Suprapubic skin (tissue), 4 donors: ENCODE measurements at regions not wholly inside any gene's neighbourhood (a gene's known extent, or its start where the extent isn't known, plus 50 kb on each side); places are given as distances from the start of the nearest gene placed in this dataset.
"Not testable (repeated sequence)": the region's sequence is repeated elsewhere in the genome, so short reads cannot be mapped to it uniquely, and the experiment has no call there.

Experiments used
- DNase-seq, 2 donors: peaks; one replicate each; pipeline ENCODE4 v3.0.0-alpha.2; 2019; ENCODE audit warnings: low spot score in 2 of 2
- H3K27ac ChIP-seq: fragments of 200-600 bp; sonication (generic); one replicate; pipeline ENCODE4 v1.5.1; 2019
- H3K27me3 ChIP-seq: fragments of 200-600 bp; sonication (generic); one replicate; pipeline ENCODE4 v1.5.1; 2019
- H3K36me3 ChIP-seq: fragments of 200-600 bp; sonication (generic); one replicate; pipeline ENCODE4 v1.5.1; 2019
- H3K4me1 ChIP-seq: fragments of 200-600 bp; sonication (generic); one replicate; pipeline ENCODE4 v1.5.1; 2019
- H3K4me3 ChIP-seq: fragments of 200-600 bp; sonication (generic); one replicate; pipeline ENCODE4 v1.5.1; 2019; ENCODE audit warnings: mild to moderate bottlenecking
- H3K9me3 ChIP-seq: fragments of 200-600 bp; sonication (generic); one replicate; pipeline ENCODE4 v1.5.1; 2019
- EP300 ChIP-seq: sonication (generic); formaldehyde crosslinking; IDR thresholded peaks from one replicate; pipeline ENCODE4 v1.6.1; 2017; ENCODE audit warnings: antibody characterized with exemption
- POLR2A ChIP-seq, 2 donors: fragments of 450-650 bp; IDR thresholded peaks; one replicate each; pipeline ENCODE4 v1.6.1; 2017; ENCODE audit warnings: antibody characterized with exemption in 2 of 2, mild to moderate bottlenecking in 2 of 2, moderate library complexity in 2 of 2
- POLR2AphosphoS5 ChIP-seq, 3 donors: sonication (generic); formaldehyde crosslinking; IDR thresholded peaks; one replicate each; pipeline ENCODE4 v1.6.1; 2017; ENCODE audit warnings: antibody characterized with exemption in 3 of 3
- WGBS: methylation state at CpG from one replicate; pipeline ENCODE4 v1.1.5; 2018; 5-methylcytosine and 5-hydroxymethylcytosine counted together
- TF ChIP-seq, protein P1 (sequence below), 2 donors: fragments of 200-600 bp in 1 of 2; fragments of 450-650 bp in 1 of 2; sonication (generic) in 1 of 2; IDR thresholded peaks; one replicate each; pipeline ENCODE4 v1.5.1; 2016 to 2019; ENCODE audit warnings: antibody characterized with exemption in 2 of 2, mild to moderate bottlenecking in 1 of 2, moderate library complexity in 1 of 2

- no peak overlapping the region for H3K4me3 ChIP-seq
- TF ChIP-seq POLR2A (IDR thresholded peaks at IDR 0.05) (no peak), EP300 (no peak), POLR2AphosphoS5 (IDR thresholded peaks at IDR 0.05) (no peak)
- TF ChIP-seq, protein P1, sequence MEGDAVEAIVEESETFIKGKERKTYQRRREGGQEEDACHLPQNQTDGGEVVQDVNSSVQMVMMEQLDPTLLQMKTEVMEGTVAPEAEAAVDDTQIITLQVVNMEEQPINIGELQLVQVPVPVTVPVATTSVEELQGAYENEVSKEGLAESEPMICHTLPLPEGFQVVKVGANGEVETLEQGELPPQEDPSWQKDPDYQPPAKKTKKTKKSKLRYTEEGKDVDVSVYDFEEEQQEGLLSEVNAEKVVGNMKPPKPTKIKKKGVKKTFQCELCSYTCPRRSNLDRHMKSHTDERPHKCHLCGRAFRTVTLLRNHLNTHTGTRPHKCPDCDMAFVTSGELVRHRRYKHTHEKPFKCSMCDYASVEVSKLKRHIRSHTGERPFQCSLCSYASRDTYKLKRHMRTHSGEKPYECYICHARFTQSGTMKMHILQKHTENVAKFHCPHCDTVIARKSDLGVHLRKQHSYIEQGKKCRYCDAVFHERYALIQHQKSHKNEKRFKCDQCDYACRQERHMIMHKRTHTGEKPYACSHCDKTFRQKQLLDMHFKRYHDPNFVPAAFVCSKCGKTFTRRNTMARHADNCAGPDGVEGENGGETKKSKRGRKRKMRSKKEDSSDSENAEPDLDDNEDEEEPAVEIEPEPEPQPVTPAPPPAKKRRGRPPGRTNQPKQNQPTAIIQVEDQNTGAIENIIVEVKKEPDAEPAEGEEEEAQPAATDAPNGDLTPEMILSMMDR (IDR thresholded peaks at IDR 0.05), result no peak
- H3K27me3 ChIP-seq, result no peaks in the 10 kb centered on the region
- WGBS, result 55% methylated on average over 2 of the region's 2 CpGs
- H3K36me3 ChIP-seq, result no peaks in the 10 kb centered on the region
- no peaks in the 10 kb centered on the region for H3K4me1 ChIP-seq
- no peak overlapping the region for H3K27ac ChIP-seq
- no peak for DNase-seq
- no peaks in the 10 kb centered on the region for H3K9me3 ChIP-seq
Observed at GRCh38 chr4:137367620-137368019, 164.7 kb downstream of the PCDH18 start.

- TF ChIP-seq, protein P1 (IDR thresholded peaks at IDR 0.05), result no peak
- TF ChIP-seq EP300 (no peak), POLR2A (IDR thresholded peaks at IDR 0.05) (no peak), POLR2AphosphoS5 (IDR thresholded peaks at IDR 0.05) (no peak)
- Histone ChIP-seq H3K9me3 (no peaks in the 10 kb centered on the region), H3K4me3 (no peak overlapping the region), H3K27me3 (no peaks in the 10 kb centered on the region), H3K36me3 (no peaks in the 10 kb centered on the region), H3K4me1 (no peaks in the 10 kb centered on the region), H3K27ac (no peak overlapping the region)
- 76% methylated on average over 4 of the region's 4 CpGs for WGBS
- DNase-seq, result no peak
Observed at GRCh38 chr4:137363496-137363895, 168.8 kb downstream of the PCDH18 start.

GRCh38 chr4:137361756-137362470 lies 170.4 kb downstream of the PCDH18 start:
- Histone ChIP-seq H3K27me3 (no peaks in the 10 kb centered on the region), H3K4me1 (no peaks in the 10 kb centered on the region), H3K27ac (no peak overlapping the region), H3K4me3 (no peak overlapping the region), H3K9me3 (no peaks in the 10 kb centered on the region), H3K36me3 (no peaks in the 10 kb centered on the region)
- DNase-seq, result no peak
- TF ChIP-seq POLR2A (IDR thresholded peaks at IDR 0.05), result no peak
- TF ChIP-seq POLR2AphosphoS5 (IDR thresholded peaks at IDR 0.05), result no peak
- no peak for TF ChIP-seq EP300
- TF ChIP-seq, protein P1 (IDR thresholded peaks at IDR 0.05), result no peak
- WGBS, result 67% methylated on average over 3 of the region's 3 CpGs

GRCh38 chr4:137360761-137361160 lies 171.5 kb downstream of the PCDH18 start:
- WGBS, result 35% methylated on average over 1 of the region's 1 CpG
- Histone ChIP-seq H3K27ac (no peak overlapping the region), H3K36me3 (no peaks in the 10 kb centered on the region), H3K27me3 (no peaks in the 10 kb centered on the region), H3K4me1 (no peaks in the 10 kb centered on the region), H3K4me3 (no peak overlapping the region), H3K9me3 (peaks cover 4% of the 10 kb centered on the region)
- TF ChIP-seq POLR2A (IDR thresholded peaks at IDR 0.05), result no peak
- TF ChIP-seq, protein P1 (IDR thresholded peaks at IDR 0.05), result no peak
- TF ChIP-seq EP300, result no peak
- TF ChIP-seq POLR2AphosphoS5 (IDR thresholded peaks at IDR 0.05), result no peak
- DNase-seq, result no peak

- Histone ChIP-seq H3K9me3 (peaks cover 4% of the 10 kb centered on the region), H3K27ac (no peak overlapping the region), H3K36me3 (no peaks in the 10 kb centered on the region), H3K27me3 (no peaks in the 10 kb centered on the region), H3K4me1 (no peaks in the 10 kb centered on the region), H3K4me3 (no peak overlapping the region)
- no peak for TF ChIP-seq POLR2AphosphoS5 (IDR thresholded peaks at IDR 0.05)
- TF ChIP-seq, protein P1 (IDR thresholded peaks at IDR 0.05), result no peak
- TF ChIP-seq EP300, result no peak
- no peak for TF ChIP-seq POLR2A (IDR thresholded peaks at IDR 0.05)
- DNase-seq, result no peak
- 22% methylated on average over 2 of the region's 2 CpGs for WGBS
Observed at GRCh38 chr4:137359691-137360315, 172.5 kb downstream of the PCDH18 start.

GRCh38 chr4:137354562-137354961 lies 177.7 kb downstream of the PCDH18 start:
- H3K36me3 ChIP-seq, H3K27ac ChIP-seq, DNase-seq, H3K27me3 ChIP-seq, H3K9me3 ChIP-seq, H3K4me3 ChIP-seq, H3K4me1 ChIP-seq: not testable (repeated sequence)
- 84% methylated on average over 2 of the region's 2 CpGs for WGBS
